DMS114 treated with DMSO at 0.1 percent for 48 hours (cell line): ENCODE measurements at regions not wholly inside any gene's neighbourhood (a gene's known extent, or its start where the extent isn't known, plus 50 kb on each side); places are given as distances from the start of the nearest gene placed in this dataset.

ENCODE experiments used
- DNase-seq: peaks from one replicate; lab custom pipeline; 2025; ENCODE audit not compliant: unreplicated experiment; lab: John Stamatoyannopoulos, UW

- DNase-seq, result no peak
Measured at GRCh38 chr5:72558046-72558336, 50.8 kb upstream of the ZNF366 start.

DNA sequence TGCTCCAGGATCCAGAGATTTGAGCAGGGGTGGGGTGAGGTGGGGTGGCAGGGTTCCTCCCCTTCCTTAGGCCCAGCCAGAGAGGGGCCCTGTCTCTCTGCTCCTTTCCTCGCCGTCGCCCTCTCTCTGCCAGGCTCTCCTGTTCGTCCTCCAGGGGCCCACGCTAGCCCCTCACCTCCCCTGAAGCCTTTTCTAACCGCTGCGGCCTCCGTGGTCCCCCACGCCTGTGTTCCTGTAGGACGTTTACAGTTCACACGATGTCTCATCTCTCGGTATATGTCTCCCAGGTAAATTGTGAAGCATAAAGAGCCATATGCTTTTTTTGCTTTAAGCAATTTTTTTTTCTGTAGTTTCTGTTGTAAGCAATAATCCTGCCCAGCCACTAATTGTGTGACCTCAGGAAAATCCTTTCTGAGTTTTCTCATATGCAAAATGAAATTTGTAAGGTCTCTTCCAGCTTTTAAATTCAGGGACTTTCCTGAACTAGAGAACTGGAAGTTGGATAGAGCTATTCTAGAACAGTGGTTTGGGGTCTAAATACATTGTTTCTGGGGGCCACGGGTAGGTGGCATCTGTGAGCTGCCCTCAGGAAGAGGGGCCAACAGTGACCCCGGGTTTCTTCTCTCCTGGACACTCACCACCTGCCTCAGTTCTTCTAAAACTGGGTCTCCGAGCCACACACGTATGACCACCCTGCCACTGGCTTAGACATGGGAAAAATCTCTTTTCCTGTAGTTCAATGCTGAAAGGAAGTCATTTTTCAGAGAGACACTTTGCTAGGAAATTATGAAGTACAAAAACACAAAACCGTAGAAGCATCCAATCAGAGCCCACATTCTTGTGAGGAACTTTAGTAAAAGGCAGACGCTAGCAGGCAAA lies 50.2 kb upstream of the ZNF366 start:
- no peak for DNase-seq
